Stimulated activated memory B cell treated with anti-CD40 and anti-IgM and Interleukin-4, amounts not matched to agents 10 μg/mL and 1 μg/mL and 100 μg/mL, for 72 hours (primary cell): ENCODE measurements at regions not wholly inside any gene's neighbourhood (a gene's known extent, or its start where the extent isn't known, plus 50 kb on each side); places are given as distances from the start of the nearest gene placed in this dataset.

ENCODE experiments used
- ATAC-seq: fragments of 150-1000 bp; cut with Tn5 transposase; 2 replicates; pipeline ENCODE4 v1.10.0; 2021
- H3K27ac Mint-ChIP-seq: one replicate; pipeline ENCODE4 v1.8.0; 2022; ENCODE audit warnings: mild to moderate bottlenecking, mixed read lengths
- H3K27me3 Mint-ChIP-seq: one replicate; pipeline ENCODE4 v1.8.0; 2022; ENCODE audit warnings: mixed read lengths
- H3K36me3 Mint-ChIP-seq: one replicate; pipeline ENCODE4 v1.8.0; 2022; ENCODE audit warnings: mixed read lengths
- H3K4me1 Mint-ChIP-seq: one replicate; pipeline ENCODE4 v1.8.0; 2022; ENCODE audit warnings: mixed read lengths
- H3K4me3 Mint-ChIP-seq: one replicate; pipeline ENCODE4 v1.8.0; 2022; ENCODE audit warnings: mild to moderate bottlenecking, moderate library complexity, mixed read lengths
- H3K9me3 Mint-ChIP-seq: one replicate; pipeline ENCODE4 v1.8.0; 2022; ENCODE audit warnings: mixed read lengths

DNA sequence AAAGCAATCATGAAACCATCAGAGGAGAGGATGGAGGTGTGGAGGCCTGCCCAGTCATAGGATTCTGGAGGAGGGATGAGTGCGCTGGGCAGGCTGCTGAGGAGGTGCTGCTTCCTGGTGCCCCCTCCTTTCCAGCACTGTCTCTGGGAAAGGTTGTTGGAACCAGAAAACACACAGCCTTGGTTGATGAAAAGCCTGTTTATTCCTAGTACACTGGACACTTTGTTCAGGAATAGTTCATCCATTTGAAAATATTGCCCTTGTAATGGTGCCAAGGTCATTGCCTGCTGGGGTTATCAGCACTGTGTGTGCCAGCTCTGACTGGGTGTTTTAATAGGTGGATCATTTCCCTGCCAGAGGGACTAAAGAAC is 83.7 kb upstream of the ARMC2 start:
- no peak overlapping the region for H3K27ac Mint-ChIP-seq
- no peaks in the 10 kb centered on the region for H3K27me3 Mint-ChIP-seq
- no peaks in the 10 kb centered on the region for H3K9me3 Mint-ChIP-seq
- H3K4me3 Mint-ChIP-seq, result no peak overlapping the region
- peaks cover 15% of the 10 kb centered on the region for H3K4me1 Mint-ChIP-seq
- no peaks in the 10 kb centered on the region for H3K36me3 Mint-ChIP-seq
- ATAC-seq, result no peak

DNA sequence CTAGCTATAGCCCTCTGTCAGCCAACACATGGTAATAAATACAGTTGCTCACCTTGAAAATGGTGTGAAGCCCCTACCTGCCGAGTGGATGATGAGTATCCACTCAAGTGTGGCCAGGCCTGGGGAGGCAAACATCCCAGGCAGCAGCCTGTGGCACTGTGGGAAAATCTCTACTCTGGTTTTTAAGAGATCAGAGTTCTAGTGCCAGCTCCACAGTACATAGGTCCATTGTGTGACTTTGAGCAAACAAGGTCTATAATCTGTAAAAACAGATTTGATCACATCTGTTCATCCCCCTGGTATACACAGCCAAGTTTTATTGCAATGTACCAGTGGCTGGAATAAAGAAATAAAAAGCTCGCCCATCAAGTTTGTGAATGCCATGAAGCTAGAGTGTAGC is 82.7 kb upstream of the ARMC2 start:
- H3K4me3 Mint-ChIP-seq, result no peak overlapping the region
- no peak for ATAC-seq
- no peak overlapping the region for H3K27ac Mint-ChIP-seq
- peaks cover 15% of the 10 kb centered on the region for H3K4me1 Mint-ChIP-seq
- peaks cover 3% of the 10 kb centered on the region for H3K9me3 Mint-ChIP-seq
- H3K27me3 Mint-ChIP-seq, result no peaks in the 10 kb centered on the region
- no peaks in the 10 kb centered on the region for H3K36me3 Mint-ChIP-seq

DNA sequence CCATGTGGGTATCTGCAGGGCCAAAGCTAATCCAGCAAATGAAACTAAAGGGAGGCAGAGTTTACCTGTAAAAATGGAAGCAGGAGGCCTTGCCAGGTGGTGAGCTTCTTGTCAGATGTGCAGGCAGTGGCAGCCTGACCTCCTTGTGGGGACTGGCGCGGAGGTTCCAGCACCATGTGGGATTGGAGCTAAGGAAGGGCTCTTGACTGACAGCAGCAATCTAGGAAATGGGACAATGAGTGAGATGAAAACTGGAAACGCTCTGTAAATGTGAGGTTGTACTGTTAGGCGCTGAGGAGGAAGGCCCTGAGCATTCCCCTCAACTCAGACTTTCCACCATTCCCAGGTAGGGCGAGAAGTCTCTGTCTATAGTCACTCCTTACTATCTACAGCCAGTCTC is 81.8 kb upstream of the ARMC2 start:
- peaks cover 3% of the 10 kb centered on the region for H3K9me3 Mint-ChIP-seq
- no peaks in the 10 kb centered on the region for H3K27me3 Mint-ChIP-seq
- H3K4me3 Mint-ChIP-seq, result no peak overlapping the region

DNA sequence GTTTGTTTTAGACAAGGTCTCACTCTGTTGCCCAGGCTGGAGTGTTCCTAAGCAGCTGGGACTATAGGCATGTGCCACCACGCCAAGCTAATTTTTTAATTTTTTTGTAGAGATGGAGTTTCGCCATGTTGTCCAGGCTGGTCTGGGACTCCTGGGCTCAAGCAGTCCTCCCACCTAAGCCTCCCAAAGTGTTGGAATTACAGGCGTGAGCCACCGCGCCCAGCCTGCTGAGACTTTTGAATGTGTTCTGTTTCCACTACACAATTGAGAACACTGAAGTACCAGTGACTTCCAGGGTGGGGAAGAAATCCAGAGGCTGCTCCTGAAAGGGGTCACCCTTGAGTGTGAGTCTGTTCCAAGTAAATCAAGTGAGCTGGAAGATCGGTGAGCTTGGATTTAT is 81.3 kb upstream of the ARMC2 start:
- no peaks in the 10 kb centered on the region for H3K27me3 Mint-ChIP-seq
- no peak for ATAC-seq
- H3K27ac Mint-ChIP-seq, result no peak overlapping the region
- H3K4me1 Mint-ChIP-seq, result peaks cover 15% of the 10 kb centered on the region
- no peak overlapping the region for H3K4me3 Mint-ChIP-seq
- H3K36me3 Mint-ChIP-seq, result no peaks in the 10 kb centered on the region
- peaks cover 3% of the 10 kb centered on the region for H3K9me3 Mint-ChIP-seq

More for the DNA sequence above, 81.8 kb upstream of the ARMC2 start:
- no peaks in the 10 kb centered on the region for H3K36me3 Mint-ChIP-seq
- peaks cover 15% of the 10 kb centered on the region for H3K4me1 Mint-ChIP-seq
- ATAC-seq, result no peak
- no peak overlapping the region for H3K27ac Mint-ChIP-seq

DNA sequence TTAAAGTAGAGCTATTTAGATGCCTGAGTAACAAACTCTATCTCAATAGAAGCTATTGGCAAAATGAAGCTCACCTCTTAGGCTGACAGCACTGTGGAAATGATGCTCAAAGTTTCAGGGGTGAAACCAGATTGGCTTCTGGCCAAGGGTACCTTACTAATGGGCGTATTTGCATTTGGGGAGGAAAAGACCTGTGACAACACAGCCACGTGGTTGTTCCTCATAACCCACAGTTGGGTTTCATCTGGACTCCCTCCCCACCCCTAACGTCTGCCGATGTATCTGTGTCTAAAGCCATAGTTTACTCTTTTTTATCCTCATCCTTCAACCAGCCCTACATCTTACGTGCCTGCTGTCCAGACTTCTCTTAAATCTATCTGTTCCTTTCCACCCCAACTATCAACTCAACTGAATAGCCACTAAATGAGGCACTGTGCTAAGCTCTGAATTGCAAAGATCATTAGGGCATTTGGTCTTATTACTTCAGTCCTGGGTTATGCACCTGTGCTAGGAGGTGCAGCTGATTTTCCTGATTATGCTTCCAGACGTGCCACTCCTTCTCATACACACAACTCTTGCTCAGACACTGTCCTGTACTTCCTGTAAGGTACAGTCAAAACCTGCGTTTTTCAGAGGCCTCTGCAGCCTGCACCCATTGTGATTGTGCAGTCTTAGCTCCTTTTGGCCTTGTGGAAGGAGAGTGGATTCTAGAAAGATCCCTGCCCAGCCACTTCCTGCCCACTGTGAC is 80.6 kb upstream of the ARMC2 start:
- H3K27me3 Mint-ChIP-seq, result no peaks in the 10 kb centered on the region
- no peak for ATAC-seq

DNA sequence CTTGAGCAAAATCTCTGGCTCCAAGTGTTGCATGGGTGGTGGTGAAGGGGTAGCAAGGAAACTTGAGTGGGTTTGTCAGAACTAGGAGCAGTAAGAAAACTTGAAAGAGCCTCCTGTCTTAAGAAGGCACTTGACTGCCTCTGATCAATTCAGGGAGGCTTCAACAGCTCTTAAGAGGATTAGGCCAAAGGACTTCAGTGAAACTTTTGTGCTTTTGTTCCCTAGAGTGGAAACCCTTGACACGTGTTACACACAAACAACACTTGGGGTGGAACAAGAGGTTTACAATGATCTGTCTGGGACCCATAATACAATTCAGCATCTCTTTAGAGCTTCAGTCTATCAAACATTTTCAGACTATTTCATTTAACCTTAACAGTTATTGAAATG is 80.1 kb upstream of the ARMC2 start:
- peaks cover 3% of the 10 kb centered on the region for H3K9me3 Mint-ChIP-seq
- no peak for ATAC-seq
- H3K27me3 Mint-ChIP-seq, result no peaks in the 10 kb centered on the region
- no peaks in the 10 kb centered on the region for H3K36me3 Mint-ChIP-seq
- H3K4me1 Mint-ChIP-seq, result peaks cover 7% of the 10 kb centered on the region
- H3K27ac Mint-ChIP-seq, result no peak overlapping the region
- H3K4me3 Mint-ChIP-seq, result no peak overlapping the region

More for the DNA sequence above, 80.6 kb upstream of the ARMC2 start:
- Mint-ChIP-seq H3K4me3 (no peak overlapping the region), H3K4me1 (peaks cover 9% of the 10 kb centered on the region), H3K36me3 (no peaks in the 10 kb centered on the region), H3K9me3 (peaks cover 3% of the 10 kb centered on the region), H3K27ac (no peak overlapping the region)

DNA sequence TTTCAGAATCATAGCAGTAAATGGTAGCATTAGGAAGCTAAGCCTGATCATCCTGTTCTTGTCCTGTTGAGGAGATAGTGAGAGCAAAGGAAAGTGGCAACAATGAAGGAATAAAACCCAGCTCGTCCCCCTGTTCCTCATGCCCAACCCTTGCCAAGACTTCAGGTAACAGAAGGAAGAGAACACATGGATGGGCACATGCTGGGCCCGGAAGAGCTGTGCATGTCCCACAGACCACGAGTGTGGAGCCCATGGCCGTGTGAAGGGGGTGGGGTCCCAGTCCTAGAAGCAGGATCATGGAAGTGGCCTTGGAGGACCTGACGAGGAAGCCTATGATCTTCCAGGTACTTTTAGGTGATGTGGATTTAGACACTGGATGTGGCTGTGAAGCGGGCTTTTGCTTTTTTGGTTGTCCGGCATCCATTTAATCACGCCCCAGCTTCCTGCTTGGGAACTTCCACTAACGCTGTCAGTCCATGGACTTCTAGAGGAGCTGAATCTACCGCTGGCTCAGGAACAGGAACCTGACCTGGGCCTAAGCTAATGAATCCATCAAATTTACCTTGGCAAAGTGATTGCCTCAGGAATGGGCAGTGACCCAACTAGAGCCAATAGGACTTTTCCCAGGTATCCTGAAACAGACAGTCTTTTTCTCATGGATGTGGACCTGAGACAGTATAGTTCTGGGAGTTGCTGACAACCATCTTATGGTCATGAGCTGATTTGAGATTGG is 79.3 kb upstream of the ARMC2 start:
- Mint-ChIP-seq H3K36me3 (no peaks in the 10 kb centered on the region), H3K27me3 (no peaks in the 10 kb centered on the region), H3K4me1 (peaks cover 7% of the 10 kb centered on the region), H3K9me3 (peaks cover 3% of the 10 kb centered on the region), H3K27ac (no peak overlapping the region), H3K4me3 (no peak overlapping the region)
- ATAC-seq, result no peak

DNA sequence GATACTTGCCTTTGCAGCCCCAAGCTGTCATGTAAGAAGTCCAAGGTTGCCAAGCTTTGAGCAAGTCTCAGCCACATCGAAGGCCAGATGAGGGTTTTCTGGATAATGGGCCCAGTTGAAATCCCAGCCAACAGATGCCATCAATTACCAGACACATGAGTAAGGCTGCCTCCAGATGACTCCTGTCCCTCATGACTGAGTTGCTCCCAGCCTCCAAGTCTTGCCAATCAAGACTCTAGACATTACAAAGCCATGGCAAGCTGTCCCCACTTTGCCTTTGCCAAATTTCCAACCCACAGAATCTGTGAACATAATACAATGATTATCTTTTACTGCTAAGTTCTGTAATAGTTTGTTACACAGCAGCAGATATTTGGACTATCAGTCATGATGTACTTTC is 76.8 kb upstream of the ARMC2 start:
- H3K9me3 Mint-ChIP-seq, result peaks cover 3% of the 10 kb centered on the region
- no peak overlapping the region for H3K4me3 Mint-ChIP-seq
- H3K4me1 Mint-ChIP-seq, result peaks cover 7% of the 10 kb centered on the region
- no peak overlapping the region for H3K27ac Mint-ChIP-seq
- no peak for ATAC-seq
- H3K27me3 Mint-ChIP-seq, result no peaks in the 10 kb centered on the region
- H3K36me3 Mint-ChIP-seq, result no peaks in the 10 kb centered on the region

DNA sequence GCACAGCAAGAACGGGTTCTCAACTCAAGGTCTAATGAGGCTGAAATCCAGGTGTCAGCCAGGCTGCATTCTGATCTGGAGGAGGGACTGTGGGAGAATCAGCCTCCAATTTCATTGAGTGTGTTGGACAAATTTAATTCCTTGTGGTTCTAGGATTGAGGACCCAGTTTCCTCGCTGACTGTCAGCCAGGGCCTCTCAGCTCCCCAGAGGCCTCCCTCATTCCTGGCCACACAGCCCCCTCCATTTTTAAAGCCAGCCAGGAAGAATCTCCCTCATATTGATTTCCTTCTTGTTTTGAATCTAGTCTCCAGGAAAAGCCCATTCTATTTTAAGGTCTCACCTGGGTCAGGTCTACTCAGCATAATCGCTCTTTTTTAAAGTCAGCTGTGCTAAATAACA is 73.7 kb upstream of the ARMC2 start:
- Mint-ChIP-seq H3K4me1 (peaks cover 11% of the 10 kb centered on the region), H3K9me3 (peaks cover 3% of the 10 kb centered on the region), H3K36me3 (no peaks in the 10 kb centered on the region), H3K27ac (no peak overlapping the region), H3K27me3 (no peaks in the 10 kb centered on the region), H3K4me3 (no peak overlapping the region)
- no peak for ATAC-seq

DNA sequence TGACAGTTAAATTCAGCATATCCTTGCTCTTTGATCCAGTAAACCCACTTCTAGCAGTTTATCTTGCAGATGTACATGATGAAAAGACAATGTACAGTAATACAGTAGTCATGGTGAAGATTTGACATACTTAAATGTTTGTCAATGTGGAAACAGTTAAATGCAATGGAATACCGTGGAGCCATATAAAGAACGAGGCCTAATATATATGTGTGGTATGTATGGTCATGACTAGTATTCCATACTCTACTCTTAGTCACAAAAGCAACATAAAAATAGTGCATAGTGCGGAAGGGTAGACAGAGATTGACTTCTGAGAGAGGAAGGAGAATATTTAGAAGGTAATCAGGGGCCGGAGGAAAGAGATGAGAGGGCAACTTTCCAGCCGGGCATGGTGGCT is 70.7 kb upstream of the ARMC2 start:
- Mint-ChIP-seq H3K4me1 (peaks cover 30% of the 10 kb centered on the region), H3K9me3 (no peaks in the 10 kb centered on the region), H3K4me3 (no peak overlapping the region), H3K27ac (no peak overlapping the region), H3K36me3 (no peaks in the 10 kb centered on the region), H3K27me3 (peaks cover 8% of the 10 kb centered on the region)
- no peak for ATAC-seq

DNA sequence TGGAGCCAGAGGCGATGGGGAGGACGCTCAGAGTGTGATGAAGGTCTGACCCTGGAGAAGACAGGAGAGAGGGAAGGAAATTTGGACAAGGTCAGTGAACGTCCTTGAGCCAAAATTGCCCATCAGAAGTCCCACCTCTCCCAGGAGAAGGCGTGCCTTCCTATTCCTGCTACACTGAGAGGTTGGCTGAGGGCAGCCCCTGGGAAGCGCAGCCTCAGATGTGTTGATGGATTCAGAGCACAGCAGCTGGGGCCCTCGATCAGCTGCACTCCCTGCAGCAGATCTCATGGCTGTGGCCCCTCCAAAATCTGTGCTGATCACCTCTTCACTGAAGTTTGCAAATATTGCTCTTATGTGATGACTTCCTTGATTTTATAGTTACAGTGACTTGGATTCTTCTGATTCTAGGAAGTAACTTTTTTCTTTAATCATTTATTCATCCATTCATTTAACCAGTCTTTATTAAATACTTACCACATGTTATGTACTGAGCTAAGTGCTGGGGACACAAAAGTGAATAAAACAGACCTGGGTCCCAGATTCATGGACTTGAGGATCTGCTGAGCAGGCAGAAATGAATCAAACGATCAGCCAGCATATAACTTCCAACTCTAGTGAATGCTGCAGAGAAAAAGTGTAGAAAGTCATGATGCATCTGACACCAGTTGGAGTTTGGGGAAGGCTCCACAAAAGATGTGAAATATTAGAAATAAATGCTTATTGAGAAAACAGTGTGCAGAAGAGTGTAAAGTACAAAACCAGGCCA is 69.6 kb upstream of the ARMC2 start:
- H3K4me1 Mint-ChIP-seq, result peaks cover 33% of the 10 kb centered on the region
- no peak overlapping the region for H3K27ac Mint-ChIP-seq
- H3K27me3 Mint-ChIP-seq, result peaks cover 11% of the 10 kb centered on the region
- H3K4me3 Mint-ChIP-seq, result no peak overlapping the region
- H3K36me3 Mint-ChIP-seq, result no peaks in the 10 kb centered on the region
- no peak for ATAC-seq
- H3K9me3 Mint-ChIP-seq, result no peaks in the 10 kb centered on the region

DNA sequence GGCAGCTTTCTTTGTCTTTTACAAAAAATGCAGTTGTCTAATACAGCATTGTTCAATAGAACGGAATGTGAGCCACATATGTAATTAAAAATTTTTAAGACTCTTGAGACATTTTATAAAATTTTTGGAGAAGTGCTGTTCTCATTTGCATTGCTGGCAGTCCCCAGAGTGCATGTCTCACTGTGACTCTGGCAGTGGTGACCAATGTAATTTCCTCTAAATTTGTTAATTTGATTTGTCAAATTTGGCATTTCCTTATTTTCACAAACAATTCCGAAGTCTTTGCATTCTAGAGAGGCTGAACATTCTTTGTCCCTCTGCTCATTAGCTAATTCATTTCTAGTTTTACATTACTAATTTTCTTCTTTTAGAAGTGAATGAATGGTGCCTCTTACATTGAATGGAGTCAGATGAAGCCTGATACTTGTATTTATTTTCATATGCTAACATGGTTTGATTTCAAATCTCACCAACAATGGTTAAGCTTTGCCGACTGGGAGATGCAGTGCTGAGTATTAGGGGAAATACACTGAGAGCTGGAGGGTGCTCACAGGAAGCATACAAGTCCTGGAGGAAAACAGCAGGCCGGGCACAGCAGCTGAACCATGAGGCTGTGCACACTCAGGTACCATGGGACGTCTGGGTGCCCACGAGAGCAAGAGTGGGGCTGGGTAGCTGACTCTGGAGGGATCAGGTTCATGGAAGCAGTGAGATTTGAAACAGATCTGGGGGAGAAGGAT is 68.5 kb upstream of the ARMC2 start:
- H3K4me1 Mint-ChIP-seq, result peaks cover 33% of the 10 kb centered on the region
- ATAC-seq, result peak; percentile 58
- H3K27me3 Mint-ChIP-seq, result peaks cover 11% of the 10 kb centered on the region
- H3K27ac Mint-ChIP-seq, result peak overlapping the region; percentile 6
- H3K4me3 Mint-ChIP-seq, result no peak overlapping the region
- H3K36me3 Mint-ChIP-seq, result no peaks in the 10 kb centered on the region
- no peaks in the 10 kb centered on the region for H3K9me3 Mint-ChIP-seq

DNA sequence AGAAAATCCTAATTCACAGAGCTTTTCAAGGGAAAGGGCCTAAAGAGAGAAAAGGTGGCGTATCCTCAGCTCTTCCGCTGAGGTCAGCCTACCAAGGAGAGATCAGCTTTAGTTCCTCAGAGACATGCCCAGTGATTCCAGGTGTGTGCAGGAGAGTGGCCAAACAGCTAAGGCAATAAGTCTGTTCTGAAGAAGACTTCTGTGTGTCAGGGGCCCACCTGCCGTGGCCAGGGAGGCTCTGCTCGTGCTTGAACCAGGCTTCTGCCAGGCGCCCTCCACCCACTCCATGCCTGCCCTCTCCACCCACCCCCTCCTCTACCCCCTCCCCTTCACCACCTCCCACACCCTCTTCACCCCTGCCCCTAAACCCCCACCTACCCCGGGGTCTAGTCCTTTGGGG is 67.4 kb upstream of the ARMC2 start:
- Mint-ChIP-seq H3K27me3 (peaks cover 11% of the 10 kb centered on the region), H3K27ac (no peak overlapping the region), H3K9me3 (no peaks in the 10 kb centered on the region), H3K36me3 (no peaks in the 10 kb centered on the region), H3K4me1 (peaks cover 33% of the 10 kb centered on the region), H3K4me3 (no peak overlapping the region)
- no peak for ATAC-seq

DNA sequence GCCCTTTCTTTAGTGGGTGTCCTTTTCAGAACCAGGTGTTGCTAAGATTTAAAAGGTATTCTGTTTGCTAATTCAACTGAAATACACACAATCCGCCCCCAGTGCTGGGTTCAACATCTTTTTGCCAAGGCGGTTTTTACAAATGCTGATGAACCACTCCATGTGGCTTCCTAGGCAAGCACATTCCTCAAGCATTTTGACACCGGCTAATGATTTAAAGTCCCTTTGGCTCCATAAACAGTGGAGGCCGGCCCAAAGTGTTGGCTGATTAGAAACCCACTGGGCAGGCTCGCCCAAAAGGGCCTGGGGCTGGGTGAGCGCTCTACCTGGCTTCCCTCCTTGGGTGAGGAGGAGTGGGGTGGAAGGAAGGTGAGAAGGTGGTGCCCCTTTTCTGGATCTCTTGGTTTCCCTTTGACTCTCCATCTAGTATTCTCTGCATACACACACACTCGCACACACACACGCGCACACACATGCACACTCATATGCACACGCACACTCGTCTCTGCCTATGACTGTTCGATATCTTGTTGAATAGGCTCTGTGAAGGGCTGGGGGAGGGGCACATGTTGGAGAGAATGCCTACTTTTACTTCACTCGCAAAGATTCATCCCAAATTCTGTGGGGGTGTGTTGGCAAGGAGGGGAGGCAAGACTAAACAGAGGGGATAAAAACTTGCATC is 66.7 kb upstream of the ARMC2 start:
- Mint-ChIP-seq H3K4me1 (peaks cover 33% of the 10 kb centered on the region), H3K27ac (peak overlapping the region; percentile 54), H3K4me3 (peak overlapping the region; percentile 81), H3K9me3 (no peaks in the 10 kb centered on the region), H3K27me3 (peaks cover 11% of the 10 kb centered on the region), H3K36me3 (no peaks in the 10 kb centered on the region)
- no peak for ATAC-seq
